ENCODE measurements at regions not wholly inside any gene's neighbourhood (a gene's known extent, or its start where the extent isn't known, plus 50 kb on each side); places are given as distances from the start of the nearest gene placed in this dataset.

DNA sequence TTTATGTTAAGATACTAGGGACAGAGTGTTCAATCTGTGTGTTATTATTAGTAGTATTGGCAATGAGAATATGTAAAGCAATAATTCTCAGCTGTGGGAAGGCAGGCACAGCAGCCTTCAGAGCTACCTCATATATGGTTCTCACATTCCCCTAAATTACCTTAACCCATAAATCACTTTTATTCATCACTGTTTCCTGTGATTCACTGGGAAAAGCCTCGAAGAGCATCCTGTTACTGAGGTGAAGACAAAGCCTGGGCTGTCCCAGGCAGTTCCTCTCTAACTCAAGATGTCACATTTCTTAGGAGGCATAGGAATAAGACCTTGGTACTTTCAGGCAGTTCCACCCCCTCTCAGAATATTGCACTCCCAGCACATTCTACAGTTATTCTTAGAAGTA, 965.7 kb downstream of the NCAM2 start:
- Histone ChIP-seq H3K9me2 (replicated peaks; ENCODE audit: insufficient read depth, low read length) (no peaks in the 10 kb centered on the region), H3K9me3 (ENCODE audit: insufficient read depth, low read length) (peaks cover 32% of the 10 kb centered on the region; the same call in 1 of the 2 replicates), H2AFZ (ENCODE audit: low read depth, low read length, severe bottlenecking) (no peak overlapping the region), H3F3A (ENCODE audit: insufficient read depth) (no peaks in the 10 kb centered on the region), H3K27me3 (ENCODE audit: low read length) (no peaks in the 10 kb centered on the region), H3K4me2 (ENCODE audit: low read depth, low read length, poor library complexity, severe bottlenecking) (no peak overlapping the region), H3K36me3 (ENCODE audit: low read length) (0 out of 2 replicates have a peak, but pooled peaks cover 7% of the 10 kb centered on the region), H4K20me1 (ENCODE audit: low read depth, low read length) (no peaks in the 10 kb centered on the region), H3K79me2 (ENCODE audit: insufficient read depth, low read length) (no peaks in the 10 kb centered on the region), H3K27ac (ENCODE audit: low read depth, low read length) (no peak overlapping the region), H3K9ac (ENCODE audit: low read length) (no peak overlapping the region), H3K4me3 (ENCODE audit: insufficient read depth, low read length, poor library complexity, severe bottlenecking) (no peak overlapping the region)
- TF ChIP-seq, protein P1, sequence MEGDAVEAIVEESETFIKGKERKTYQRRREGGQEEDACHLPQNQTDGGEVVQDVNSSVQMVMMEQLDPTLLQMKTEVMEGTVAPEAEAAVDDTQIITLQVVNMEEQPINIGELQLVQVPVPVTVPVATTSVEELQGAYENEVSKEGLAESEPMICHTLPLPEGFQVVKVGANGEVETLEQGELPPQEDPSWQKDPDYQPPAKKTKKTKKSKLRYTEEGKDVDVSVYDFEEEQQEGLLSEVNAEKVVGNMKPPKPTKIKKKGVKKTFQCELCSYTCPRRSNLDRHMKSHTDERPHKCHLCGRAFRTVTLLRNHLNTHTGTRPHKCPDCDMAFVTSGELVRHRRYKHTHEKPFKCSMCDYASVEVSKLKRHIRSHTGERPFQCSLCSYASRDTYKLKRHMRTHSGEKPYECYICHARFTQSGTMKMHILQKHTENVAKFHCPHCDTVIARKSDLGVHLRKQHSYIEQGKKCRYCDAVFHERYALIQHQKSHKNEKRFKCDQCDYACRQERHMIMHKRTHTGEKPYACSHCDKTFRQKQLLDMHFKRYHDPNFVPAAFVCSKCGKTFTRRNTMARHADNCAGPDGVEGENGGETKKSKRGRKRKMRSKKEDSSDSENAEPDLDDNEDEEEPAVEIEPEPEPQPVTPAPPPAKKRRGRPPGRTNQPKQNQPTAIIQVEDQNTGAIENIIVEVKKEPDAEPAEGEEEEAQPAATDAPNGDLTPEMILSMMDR (IDR thresholded peaks at IDR 0.05; ENCODE audit: insufficient read depth, low read length, poor library complexity, severe bottlenecking): no peak
- no peak for TF ChIP-seq EZH2phosphoT487 (conservative IDR thresholded peaks at IDR 0.05; ENCODE audit: low read length)

DNA sequence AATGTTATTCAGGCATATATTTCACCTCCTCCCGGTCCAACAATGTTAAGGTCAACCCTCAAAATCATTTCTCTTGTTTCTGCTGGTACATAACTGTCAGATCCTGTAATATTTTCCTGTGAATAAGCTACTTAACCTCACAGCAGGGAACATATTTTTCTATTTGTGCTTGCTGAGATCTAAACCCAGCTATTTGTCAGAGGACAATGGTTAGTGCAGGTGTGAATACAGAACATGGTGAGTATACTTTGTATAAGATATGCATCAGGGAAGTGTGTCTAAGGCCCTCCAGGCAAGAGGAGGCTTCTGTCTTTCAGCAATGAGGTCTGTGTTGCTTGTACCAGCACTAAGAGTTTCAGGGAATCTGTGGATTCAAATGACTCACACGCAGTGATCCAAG, 970.6 kb downstream of the NCAM2 start:
- Histone ChIP-seq H3K9me2 (replicated peaks; ENCODE audit: insufficient read depth, low read length) (no peaks in the 10 kb centered on the region), H3K9me3 (ENCODE audit: insufficient read depth, low read length) (peaks cover 25% of the 10 kb centered on the region; the same call in 1 of the 2 replicates), H3K79me2 (ENCODE audit: insufficient read depth, low read length) (no peaks in the 10 kb centered on the region), H3K36me3 (ENCODE audit: low read length) (0 out of 2 replicates have a peak, but pooled peaks cover under 1% of the 10 kb centered on the region), H3K4me2 (ENCODE audit: low read depth, low read length, poor library complexity, severe bottlenecking) (no peak overlapping the region), H3F3A (ENCODE audit: insufficient read depth) (no peaks in the 10 kb centered on the region), H3K27ac (ENCODE audit: low read depth, low read length) (no peak overlapping the region), H3K9ac (ENCODE audit: low read length) (no peak overlapping the region), H4K20me1 (ENCODE audit: low read depth, low read length) (no peaks in the 10 kb centered on the region), H2AFZ (ENCODE audit: low read depth, low read length, severe bottlenecking) (peak overlapping the region; percentile 52), H3K4me3 (ENCODE audit: insufficient read depth, low read length, poor library complexity, severe bottlenecking) (no peak overlapping the region), H3K27me3 (ENCODE audit: low read length) (no peaks in the 10 kb centered on the region)
- TF ChIP-seq EZH2phosphoT487 (conservative IDR thresholded peaks at IDR 0.05; ENCODE audit: low read length): no peak
- TF ChIP-seq, protein P1 (IDR thresholded peaks at IDR 0.05; ENCODE audit: insufficient read depth, low read length, poor library complexity, severe bottlenecking): no peak

DNA sequence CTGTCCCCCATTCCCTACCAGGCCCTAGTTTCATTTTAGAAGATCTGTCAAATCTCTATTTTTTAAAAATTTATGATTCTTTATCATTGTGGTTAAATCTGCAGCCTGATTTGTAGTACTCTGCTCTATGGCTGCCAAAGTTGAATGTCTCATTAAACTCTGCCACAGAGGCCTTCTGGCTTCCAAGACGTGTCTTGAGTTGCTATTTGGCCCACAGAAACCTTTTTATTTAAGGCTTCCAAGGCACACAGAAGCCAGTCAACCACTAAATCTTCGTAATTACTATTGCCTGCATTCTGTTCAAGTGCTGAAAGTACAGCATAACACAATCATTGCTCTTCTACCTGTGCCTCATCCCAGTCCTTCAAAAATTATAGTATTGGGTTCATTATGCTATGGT, 971.0 kb downstream of the NCAM2 start:
- Histone ChIP-seq H3K9me3 (ENCODE audit: insufficient read depth, low read length) (peaks cover 21% of the 10 kb centered on the region; the same call in 1 of the 2 replicates), H3K36me3 (ENCODE audit: low read length) (no peaks in the 10 kb centered on the region)

More for the DNA sequence above, 971.0 kb downstream of the NCAM2 start:
- no peaks in the 10 kb centered on the region for H3F3A ChIP-seq (ENCODE audit: insufficient read depth)
- H3K9ac ChIP-seq (ENCODE audit: low read length): no peak overlapping the region
- no peak for TF ChIP-seq EZH2phosphoT487 (conservative IDR thresholded peaks at IDR 0.05; ENCODE audit: low read length)
- TF ChIP-seq, protein P1 (IDR thresholded peaks at IDR 0.05; ENCODE audit: insufficient read depth, low read length, poor library complexity, severe bottlenecking): no peak
- no peaks in the 10 kb centered on the region for H3K79me2 ChIP-seq (ENCODE audit: insufficient read depth, low read length)
- H2AFZ ChIP-seq (ENCODE audit: low read depth, low read length, severe bottlenecking): peak overlapping the region; percentile 52
- no peaks in the 10 kb centered on the region for H3K9me2 ChIP-seq (replicated peaks; ENCODE audit: insufficient read depth, low read length)
- no peak overlapping the region for H3K27ac ChIP-seq (ENCODE audit: low read depth, low read length)
- no peak overlapping the region for H3K4me3 ChIP-seq (ENCODE audit: insufficient read depth, low read length, poor library complexity, severe bottlenecking)
- H3K4me2 ChIP-seq (ENCODE audit: low read depth, low read length, poor library complexity, severe bottlenecking): no peak overlapping the region
- no peaks in the 10 kb centered on the region for H4K20me1 ChIP-seq (ENCODE audit: low read depth, low read length)
- no peaks in the 10 kb centered on the region for H3K27me3 ChIP-seq (ENCODE audit: low read length)
